Endodermal cell (in vitro differentiated cells): ENCODE measurements at regions not wholly inside any gene's neighbourhood (a gene's known extent, or its start where the extent isn't known, plus 50 kb on each side); places are given as distances from the start of the nearest gene placed in this dataset.

Experiments used
- DNase-seq: peaks from one replicate; pipeline ENCODE4 v3.0.0-alpha.2; 2017
- H3K27ac ChIP-seq: 2 replicates; pipeline ENCODE4 v1.5.1; 2013; ENCODE audit warnings: mild to moderate bottlenecking, low read depth, low read length, moderate library complexity
- H3K27me3 ChIP-seq: 2 replicates; pipeline ENCODE4 v1.6.1; 2013; ENCODE audit warnings: mild to moderate bottlenecking, low read length, moderate library complexity; ENCODE audit not compliant: insufficient read depth, control insufficient read depth, poor library complexity, severe bottlenecking
- H3K36me3 ChIP-seq: 2 replicates; pipeline ENCODE4 v1.7.0; 2013; ENCODE audit warnings: mild to moderate bottlenecking, low read length, moderate library complexity; ENCODE audit not compliant: control insufficient read depth, insufficient read depth
- H3K4me1 ChIP-seq: one replicate; pipeline ENCODE4 v1.7.0; 2013; ENCODE audit warnings: low read length; ENCODE audit not compliant: control insufficient read depth, insufficient read depth
- H3K4me3 ChIP-seq: 2 replicates; pipeline ENCODE4 v1.5.1; 2013; ENCODE audit warnings: mild to moderate bottlenecking, low read length, moderate library complexity
- H3K9ac ChIP-seq: 2 replicates; pipeline ENCODE4 v1.6.1; 2013; ENCODE audit warnings: mild to moderate bottlenecking, low read length, moderate library complexity; ENCODE audit not compliant: poor library complexity, severe bottlenecking; ENCODE audit errors: extremely low read depth
- H3K9me3 ChIP-seq: 2 replicates; pipeline ENCODE4 v1.6.1; 2013; ENCODE audit warnings: mild to moderate bottlenecking, low read length, moderate library complexity; ENCODE audit not compliant: control insufficient read depth
- H3K27ac Mint-ChIP-seq: 2 replicates; pipeline ENCODE4 v1.8.0; 2020; ENCODE audit warnings: mixed read lengths
- H3K27me3 Mint-ChIP-seq: 2 replicates; pipeline ENCODE4 v1.8.0; 2021; ENCODE audit warnings: mild to moderate bottlenecking, mixed read lengths; ENCODE audit not compliant: insufficient read depth
- H3K36me3 Mint-ChIP-seq: 2 replicates; pipeline ENCODE4 v1.8.0; 2020; ENCODE audit warnings: low read depth, mixed read lengths
- H3K4me1 Mint-ChIP-seq: 2 replicates; pipeline ENCODE4 v1.8.0; 2020; ENCODE audit warnings: mixed read lengths
- H3K4me3 Mint-ChIP-seq: 2 replicates; pipeline ENCODE4 v1.8.0; 2020; ENCODE audit warnings: mild to moderate bottlenecking, moderate library complexity, mixed read lengths
- H3K9me3 Mint-ChIP-seq: 2 replicates; pipeline ENCODE4 v1.8.0; 2020; ENCODE audit warnings: mild to moderate bottlenecking, mixed read lengths
- CTCF ChIP-seq: fragments of 200-600 bp; sonication (generic); conservative IDR thresholded peaks from 2 replicates; pipeline ENCODE4 v1.5.0; 2021; ENCODE audit warnings: antibody characterized with exemption, mild to moderate bottlenecking
- WGBS, 2 experiments: methylation state at CpG; one replicate each; pipeline versions ENCODE4 v1.1.5 to v1.1.7; 2013; ENCODE audit warnings: missing lambda C conversion rate in 2 of 2, mixed read lengths in 1 of 2; ENCODE audit not compliant: insufficient coverage in 1 of 2, insufficient read length in 1 of 2; 5-methylcytosine and 5-hydroxymethylcytosine counted together

DNA sequence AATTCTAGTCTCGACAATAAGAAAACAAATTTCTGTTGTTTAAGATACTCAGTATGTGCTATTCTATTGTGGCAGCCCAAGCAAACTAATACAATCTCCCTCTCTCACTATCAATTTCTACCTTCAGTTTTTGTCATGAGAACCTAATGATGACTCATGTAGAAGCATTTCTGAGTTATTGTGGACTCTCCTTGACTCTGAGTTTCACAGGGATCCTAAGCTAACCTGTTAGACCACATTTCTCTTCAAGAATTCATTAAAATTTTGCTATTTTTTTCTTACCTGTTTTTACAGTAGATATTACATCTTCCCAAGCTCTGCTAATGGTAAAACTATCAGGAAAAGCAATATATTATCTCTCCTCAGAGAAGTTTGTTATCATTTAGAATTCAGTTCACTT lies 599.1 kb upstream of the TYRP1 start:
- WGBS, 2 experiments, result no CpG with 5 or more reads among the region's 1 CpG
- no peaks in the 10 kb centered on the region for H3K9me3 Mint-ChIP-seq

GRCh38 chr9:12095931-12096330 lies 597.3 kb upstream of the TYRP1 start:
- no peaks in the 10 kb centered on the region for H3K4me1 ChIP-seq
- peaks cover 5% of the 10 kb centered on the region for H3K9me3 ChIP-seq
- Mint-ChIP-seq H3K4me1 (no peaks in the 10 kb centered on the region), H3K27me3 (no peaks in the 10 kb centered on the region), H3K27ac (no peak overlapping the region), H3K36me3 (no peaks in the 10 kb centered on the region), H3K9me3 (peaks cover 4% of the 10 kb centered on the region), H3K4me3 (no peak overlapping the region)
- H3K36me3 ChIP-seq, result no peaks in the 10 kb centered on the region
- no peak for DNase-seq
- no peak overlapping the region for H3K9ac ChIP-seq
- no peak overlapping the region for H3K27ac ChIP-seq
- no peaks in the 10 kb centered on the region for H3K27me3 ChIP-seq
- TF ChIP-seq CTCF, result no peak
- WGBS, 2 experiments, result 90% methylated on average over 4 of the region's 4 CpGs
- H3K4me3 ChIP-seq, result no peak overlapping the region

More for the DNA sequence above, 599.1 kb upstream of the TYRP1 start:
- H3K36me3 ChIP-seq, result no peaks in the 10 kb centered on the region
- H3K4me3 ChIP-seq, result no peak overlapping the region
- H3K36me3 Mint-ChIP-seq, result no peaks in the 10 kb centered on the region
- no peaks in the 10 kb centered on the region for H3K4me1 Mint-ChIP-seq
- no peaks in the 10 kb centered on the region for H3K9me3 ChIP-seq
- no peak overlapping the region for H3K27ac Mint-ChIP-seq
- no peaks in the 10 kb centered on the region for H3K27me3 Mint-ChIP-seq
- DNase-seq, result no peak
- no peak overlapping the region for H3K9ac ChIP-seq
- H3K4me3 Mint-ChIP-seq, result no peak overlapping the region
- H3K4me1 ChIP-seq, result no peaks in the 10 kb centered on the region
- no peak for TF ChIP-seq CTCF
- no peaks in the 10 kb centered on the region for H3K27me3 ChIP-seq
- H3K27ac ChIP-seq, result no peak overlapping the region

DNA sequence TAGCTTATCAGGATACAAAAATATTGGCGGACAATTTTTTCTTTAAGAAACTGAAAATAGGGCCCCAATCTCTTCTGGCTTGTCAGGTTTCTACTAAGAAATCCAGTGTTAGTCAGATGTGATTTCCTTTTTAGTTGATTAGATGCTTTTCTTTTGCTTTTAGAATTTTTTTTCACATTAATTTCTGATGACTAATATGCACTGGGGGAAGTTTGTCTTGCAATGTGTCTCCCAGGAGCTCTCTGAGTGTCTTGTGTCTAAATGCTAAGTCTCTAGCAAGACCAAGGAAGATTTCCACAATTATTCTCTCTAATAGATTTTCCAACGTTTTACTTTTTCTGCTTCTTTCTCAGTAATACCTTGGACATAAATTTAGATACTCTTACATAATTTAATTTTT lies 559.8 kb upstream of the TYRP1 start:
- no peak for DNase-seq
- H3K36me3 ChIP-seq, result no peaks in the 10 kb centered on the region
- no peaks in the 10 kb centered on the region for H3K4me1 ChIP-seq
- no peaks in the 10 kb centered on the region for H3K27me3 Mint-ChIP-seq
- no peak overlapping the region for H3K4me3 Mint-ChIP-seq
- no peak for TF ChIP-seq CTCF
- no peaks in the 10 kb centered on the region for H3K4me1 Mint-ChIP-seq
- no peak overlapping the region for H3K4me3 ChIP-seq
- H3K9me3 Mint-ChIP-seq, result no peaks in the 10 kb centered on the region
- no peaks in the 10 kb centered on the region for H3K27me3 ChIP-seq
- H3K36me3 Mint-ChIP-seq, result no peaks in the 10 kb centered on the region
- no peak overlapping the region for H3K27ac Mint-ChIP-seq
- 96% methylated on average over 2 of the region's 2 CpGs; no CpG with 5 or more reads in 1 of the 2 experiments for WGBS, 2 experiments
- H3K9ac ChIP-seq, result no peak overlapping the region
- H3K9me3 ChIP-seq, result no peaks in the 10 kb centered on the region
- no peak overlapping the region for H3K27ac ChIP-seq
